OCI-LY3 (cell line): ENCODE measurements at regions not wholly inside any gene's neighbourhood (a gene's known extent, or its start where the extent isn't known, plus 50 kb on each side); places are given as distances from the start of the nearest gene placed in this dataset.

Source experiments
- H2AFZ ChIP-seq: fragments of 200-600, 300-600 bp; shearing (Covaris generic); 2 replicates; pipeline ENCODE4 v1.6.0; 2014; ENCODE audit warnings: antibody characterized with exemption, low read depth, low read length
- H3K27ac ChIP-seq: fragments of 200-600, 300-600 bp; sonication (generic); 2 replicates; pipeline ENCODE4 v1.5.1; 2014; ENCODE audit warnings: mild to moderate bottlenecking, low read length, moderate library complexity, mixed read lengths
- H3K27me3 ChIP-seq: fragments of 200-600, 300-600 bp; sonication (generic); 2 replicates; pipeline ENCODE4 v1.6.1; 2014; ENCODE audit warnings: low read depth, low read length, mixed read lengths
- H3K36me3 ChIP-seq: fragments of 200-600, 300-600 bp; sonication (generic); replicated peaks from 2 replicates; pipeline ENCODE3; 2014; ENCODE audit warnings: low read depth, low read length, mixed read lengths
- H3K4me1 ChIP-seq: fragments of 300-600, 200-600 bp; sonication (generic); 2 replicates; pipeline ENCODE4 v1.6.1; 2014; ENCODE audit warnings: low read length, mixed read lengths
- H3K4me2 ChIP-seq: fragments of 200-600, 300-600 bp; sonication (generic); 2 replicates; pipeline ENCODE4 v1.6.1; 2014; ENCODE audit warnings: low read length, mixed read lengths
- H3K4me3 ChIP-seq: fragments of 300-600, 200-600 bp; sonication (generic); 2 replicates; pipeline ENCODE4 v1.5.1; 2014; ENCODE audit warnings: antibody characterized with exemption, mild to moderate bottlenecking, low read length, moderate library complexity
- H3K79me2 ChIP-seq: fragments of 300-600, 200-600 bp; shearing (Covaris generic); 2 replicates; pipeline ENCODE4 v1.6.1; 2014; ENCODE audit warnings: mild to moderate bottlenecking, low read length, mixed read lengths
- H3K9ac ChIP-seq: fragments of 300-600, 200-600 bp; shearing (Covaris generic); 2 replicates; pipeline ENCODE4 v1.6.0; 2014; ENCODE audit warnings: mild to moderate bottlenecking, low read length, moderate library complexity
- H3K9me3 ChIP-seq: fragments of 200-600, 300-600 bp; shearing (Covaris generic); 2 replicates; pipeline ENCODE4 v1.6.1; 2014; ENCODE audit warnings: low read length, mixed read lengths; ENCODE audit not compliant: insufficient read depth
- H4K20me1 ChIP-seq: fragments of 200-600, 300-600 bp; sonication (generic); 2 replicates; pipeline ENCODE4 v1.6.1; 2016; ENCODE audit warnings: low read length, mixed read lengths; ENCODE audit not compliant: insufficient read depth
- EZH2phosphoT487 ChIP-seq: fragments of 200-600 bp; shearing (Covaris generic); IDR thresholded peaks from 2 replicates; pipeline ENCODE4 v1.6.1; 2018; ENCODE audit warnings: antibody characterized with exemption, mixed run types, low read depth
- TF ChIP-seq, protein P1 (sequence below): fragments of 200-600, 300-600 bp; sonication (generic); IDR thresholded peaks from 2 replicates; pipeline ENCODE4 v1.5.1; 2014; ENCODE audit warnings: antibody characterized with exemption, low read length, low read depth

- H3K9ac ChIP-seq = no peak overlapping the region
- no peaks in the 10 kb centered on the region for H3K79me2 ChIP-seq
- no peaks in the 10 kb centered on the region for H3K27me3 ChIP-seq
- H2AFZ ChIP-seq = no peak overlapping the region
- H4K20me1 ChIP-seq = no peaks in the 10 kb centered on the region
- H3K4me2 ChIP-seq = no peak overlapping the region
- H3K36me3 ChIP-seq = no peaks in the 10 kb centered on the region
- no peaks in the 10 kb centered on the region for H3K9me3 ChIP-seq
- no peak overlapping the region for H3K4me3 ChIP-seq
- no peaks in the 10 kb centered on the region for H3K4me1 ChIP-seq
- TF ChIP-seq, protein P1, sequence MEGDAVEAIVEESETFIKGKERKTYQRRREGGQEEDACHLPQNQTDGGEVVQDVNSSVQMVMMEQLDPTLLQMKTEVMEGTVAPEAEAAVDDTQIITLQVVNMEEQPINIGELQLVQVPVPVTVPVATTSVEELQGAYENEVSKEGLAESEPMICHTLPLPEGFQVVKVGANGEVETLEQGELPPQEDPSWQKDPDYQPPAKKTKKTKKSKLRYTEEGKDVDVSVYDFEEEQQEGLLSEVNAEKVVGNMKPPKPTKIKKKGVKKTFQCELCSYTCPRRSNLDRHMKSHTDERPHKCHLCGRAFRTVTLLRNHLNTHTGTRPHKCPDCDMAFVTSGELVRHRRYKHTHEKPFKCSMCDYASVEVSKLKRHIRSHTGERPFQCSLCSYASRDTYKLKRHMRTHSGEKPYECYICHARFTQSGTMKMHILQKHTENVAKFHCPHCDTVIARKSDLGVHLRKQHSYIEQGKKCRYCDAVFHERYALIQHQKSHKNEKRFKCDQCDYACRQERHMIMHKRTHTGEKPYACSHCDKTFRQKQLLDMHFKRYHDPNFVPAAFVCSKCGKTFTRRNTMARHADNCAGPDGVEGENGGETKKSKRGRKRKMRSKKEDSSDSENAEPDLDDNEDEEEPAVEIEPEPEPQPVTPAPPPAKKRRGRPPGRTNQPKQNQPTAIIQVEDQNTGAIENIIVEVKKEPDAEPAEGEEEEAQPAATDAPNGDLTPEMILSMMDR = no peak
- TF ChIP-seq EZH2phosphoT487 = no peak
- H3K27ac ChIP-seq = no peak overlapping the region
Measured at GRCh38 chr4:106652095-106652494, 283.5 kb upstream of the GIMD1 start.

DNA sequence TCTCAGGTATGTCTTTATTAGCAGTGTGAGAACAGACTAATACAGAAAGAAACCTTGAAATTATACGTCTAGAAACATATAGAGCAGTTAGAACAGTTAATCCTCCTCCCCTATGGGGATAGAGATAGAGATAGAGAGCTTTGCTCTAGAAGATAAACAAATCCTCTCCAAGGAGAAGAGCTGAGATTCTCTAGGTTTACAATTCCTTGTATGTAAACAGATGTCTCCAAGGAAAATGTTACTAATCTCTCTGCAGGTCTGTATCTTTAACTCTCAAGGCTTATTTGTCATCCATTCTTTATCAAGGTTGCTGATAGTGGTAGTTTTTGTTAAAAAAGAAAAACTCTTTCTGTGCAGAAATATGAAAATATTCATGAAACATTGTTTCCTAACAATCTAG, 282.1 kb upstream of the GIMD1 start:
- Histone ChIP-seq H4K20me1 (no peaks in the 10 kb centered on the region), H3K4me1 (no peaks in the 10 kb centered on the region), H2AFZ (no peak overlapping the region), H3K4me2 (no peak overlapping the region), H3K36me3 (no peaks in the 10 kb centered on the region), H3K9me3 (no peaks in the 10 kb centered on the region), H3K27ac (no peak overlapping the region), H3K4me3 (no peak overlapping the region), H3K79me2 (no peaks in the 10 kb centered on the region), H3K9ac (no peak overlapping the region), H3K27me3 (no peaks in the 10 kb centered on the region)
- TF ChIP-seq, protein P1 = no peak
- no peak for TF ChIP-seq EZH2phosphoT487

DNA sequence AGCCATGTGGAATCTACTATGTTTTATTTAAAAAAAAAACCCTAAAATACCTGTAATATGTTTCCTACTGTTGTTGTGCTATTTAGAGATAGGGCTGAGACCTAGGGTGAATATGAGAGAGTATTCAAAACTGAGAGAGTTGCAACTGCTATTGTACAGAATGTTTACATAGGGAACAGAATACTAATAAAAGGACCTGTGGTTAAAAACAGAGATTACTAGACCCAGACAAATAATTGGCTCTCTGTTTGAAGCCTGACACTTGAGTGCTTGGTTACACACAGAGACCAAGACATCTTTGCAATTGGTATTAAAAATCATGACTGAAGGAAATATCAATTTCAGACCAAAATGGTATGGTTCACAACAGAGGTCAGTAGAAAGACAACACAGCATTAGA, 278.9 kb upstream of the GIMD1 start:
- no peaks in the 10 kb centered on the region for H3K9me3 ChIP-seq
- H4K20me1 ChIP-seq = no peaks in the 10 kb centered on the region
- H3K36me3 ChIP-seq = no peaks in the 10 kb centered on the region
- H3K4me3 ChIP-seq = no peak overlapping the region
- no peak overlapping the region for H3K4me2 ChIP-seq
- H2AFZ ChIP-seq = no peak overlapping the region
- no peaks in the 10 kb centered on the region for H3K27me3 ChIP-seq
- no peak overlapping the region for H3K27ac ChIP-seq
- H3K4me1 ChIP-seq = no peaks in the 10 kb centered on the region
- TF ChIP-seq, protein P1 = no peak
- TF ChIP-seq EZH2phosphoT487 = no peak
- no peaks in the 10 kb centered on the region for H3K79me2 ChIP-seq
- H3K9ac ChIP-seq = no peak overlapping the region

DNA sequence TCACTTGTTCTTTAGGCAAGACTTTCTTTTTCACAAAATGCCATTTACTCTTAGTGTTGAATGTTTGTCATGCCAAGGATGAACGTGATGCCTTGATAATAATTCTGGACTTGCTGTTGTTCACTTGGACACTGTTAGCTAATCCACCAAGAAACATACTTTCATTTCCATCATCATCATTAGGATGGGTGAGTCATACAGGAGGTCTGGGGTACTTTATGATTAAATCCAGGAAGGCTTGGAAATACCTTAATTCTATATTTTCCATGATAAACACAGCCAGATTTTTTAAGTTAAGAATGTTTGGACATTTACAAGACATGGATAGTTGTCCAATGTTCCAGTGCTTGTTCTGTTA, 260.7 kb upstream of the GIMD1 start:
- no peak overlapping the region for H3K4me3 ChIP-seq
- no peaks in the 10 kb centered on the region for H3K9me3 ChIP-seq
- no peak overlapping the region for H3K4me2 ChIP-seq
- no peak overlapping the region for H3K27ac ChIP-seq
- H3K36me3 ChIP-seq = no peaks in the 10 kb centered on the region
- no peaks in the 10 kb centered on the region for H3K27me3 ChIP-seq
- TF ChIP-seq, protein P1 = no peak
- H4K20me1 ChIP-seq = no peaks in the 10 kb centered on the region
- H3K9ac ChIP-seq = no peak overlapping the region
- no peaks in the 10 kb centered on the region for H3K4me1 ChIP-seq
- H2AFZ ChIP-seq = no peak overlapping the region
- H3K79me2 ChIP-seq = no peaks in the 10 kb centered on the region
